ENCODE measurements at regions not wholly inside any gene's neighbourhood (a gene's known extent, or its start where the extent isn't known, plus 50 kb on each side); places are given as distances from the start of the nearest gene placed in this dataset.
"Not testable (repeated sequence)": the region's sequence is repeated elsewhere in the genome, so short reads cannot be mapped to it uniquely, and the experiment has no call there.

DNA sequence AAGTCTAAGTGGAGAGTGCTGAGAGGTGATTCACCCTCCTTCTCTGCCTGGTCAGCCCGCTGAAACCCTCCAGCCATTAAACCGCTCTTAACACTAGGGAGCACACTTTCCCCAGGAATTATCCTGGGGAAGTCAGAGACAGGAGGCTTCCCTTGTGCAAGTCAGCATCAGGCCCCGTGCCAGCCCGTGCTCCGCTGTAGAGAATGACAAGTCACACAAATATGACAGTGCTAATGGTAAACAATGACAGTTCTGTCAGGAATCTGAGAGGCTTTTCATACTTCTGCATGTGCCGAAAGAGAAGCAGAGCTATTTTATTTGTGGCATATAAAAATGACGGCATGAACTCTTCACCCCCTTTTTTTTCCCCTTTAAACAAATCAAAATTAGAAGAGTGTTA lies 816.9 kb upstream of the SLC10A2 start:
- no peaks in the 10 kb centered on the region for H4K20me1 ChIP-seq (ENCODE audit: control insufficient read depth, insufficient read depth, low read depth, low read length)
- H3K27me3 ChIP-seq (ENCODE audit: control insufficient read depth, low read length): no peaks in the 10 kb centered on the region
- no peaks in the 10 kb centered on the region for H3K36me3 ChIP-seq (ENCODE audit: control insufficient read depth, low read length)
- TF ChIP-seq, protein P1, sequence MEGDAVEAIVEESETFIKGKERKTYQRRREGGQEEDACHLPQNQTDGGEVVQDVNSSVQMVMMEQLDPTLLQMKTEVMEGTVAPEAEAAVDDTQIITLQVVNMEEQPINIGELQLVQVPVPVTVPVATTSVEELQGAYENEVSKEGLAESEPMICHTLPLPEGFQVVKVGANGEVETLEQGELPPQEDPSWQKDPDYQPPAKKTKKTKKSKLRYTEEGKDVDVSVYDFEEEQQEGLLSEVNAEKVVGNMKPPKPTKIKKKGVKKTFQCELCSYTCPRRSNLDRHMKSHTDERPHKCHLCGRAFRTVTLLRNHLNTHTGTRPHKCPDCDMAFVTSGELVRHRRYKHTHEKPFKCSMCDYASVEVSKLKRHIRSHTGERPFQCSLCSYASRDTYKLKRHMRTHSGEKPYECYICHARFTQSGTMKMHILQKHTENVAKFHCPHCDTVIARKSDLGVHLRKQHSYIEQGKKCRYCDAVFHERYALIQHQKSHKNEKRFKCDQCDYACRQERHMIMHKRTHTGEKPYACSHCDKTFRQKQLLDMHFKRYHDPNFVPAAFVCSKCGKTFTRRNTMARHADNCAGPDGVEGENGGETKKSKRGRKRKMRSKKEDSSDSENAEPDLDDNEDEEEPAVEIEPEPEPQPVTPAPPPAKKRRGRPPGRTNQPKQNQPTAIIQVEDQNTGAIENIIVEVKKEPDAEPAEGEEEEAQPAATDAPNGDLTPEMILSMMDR (IDR thresholded peaks at IDR 0.05; ENCODE audit: low read depth, low read length, poor library complexity, severe bottlenecking): no peak
- TF ChIP-seq EZH2phosphoT487 (IDR thresholded peaks at IDR 0.05; ENCODE audit: borderline replicate concordance, low read length): no peak
- H3K9me3 ChIP-seq (ENCODE audit: control insufficient read depth, insufficient read depth, low read length): no peaks in the 10 kb centered on the region
- H3K4me2 ChIP-seq (ENCODE audit: low read length): no peak overlapping the region
- no peak overlapping the region for H3K4me3 ChIP-seq (ENCODE audit: low read length)
- H3K79me2 ChIP-seq (ENCODE audit: control insufficient read depth, low read length): no peaks in the 10 kb centered on the region
- H3K9me2 ChIP-seq (replicated peaks; ENCODE audit: control insufficient read depth, low read length): no peaks in the 10 kb centered on the region
- H3F3A ChIP-seq (ENCODE audit: control insufficient read depth, insufficient read depth): no peaks in the 10 kb centered on the region
- H3K4me1 ChIP-seq (ENCODE audit: control insufficient read depth, low read length): no peaks in the 10 kb centered on the region
- H3K27ac ChIP-seq (ENCODE audit: low read depth, low read length): no peak overlapping the region

DNA sequence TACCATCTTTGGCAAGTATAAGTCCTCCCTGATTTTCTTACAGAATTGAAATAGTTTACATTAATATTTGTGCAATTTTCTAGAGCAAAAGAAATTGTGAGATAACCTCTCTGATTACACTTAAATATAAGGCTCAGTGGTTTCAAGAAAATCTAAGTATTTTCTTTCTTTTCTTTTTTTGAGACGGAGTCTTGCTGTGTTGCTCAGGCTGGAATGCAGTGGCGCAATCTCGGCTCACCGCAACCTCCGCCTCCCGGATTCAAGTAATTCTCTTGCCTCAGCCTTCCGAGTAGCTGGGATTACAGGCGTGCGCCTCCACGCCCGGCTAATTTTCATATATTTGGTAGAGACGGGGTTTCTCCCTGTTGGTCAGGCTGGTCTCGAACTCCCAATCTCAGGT lies 813.9 kb upstream of the SLC10A2 start:
- H3K9me3 ChIP-seq (ENCODE audit: control insufficient read depth, insufficient read depth, low read length); H3K27me3 ChIP-seq (ENCODE audit: control insufficient read depth, low read length); H3K9me2 ChIP-seq (replicated peaks; ENCODE audit: control insufficient read depth, low read length); H3K4me1 ChIP-seq (ENCODE audit: control insufficient read depth, low read length); H3K4me3 ChIP-seq (ENCODE audit: low read length); H3K4me2 ChIP-seq (ENCODE audit: low read length); H3K79me2 ChIP-seq (ENCODE audit: control insufficient read depth, low read length); H3K36me3 ChIP-seq (ENCODE audit: control insufficient read depth, low read length); H3F3A ChIP-seq (ENCODE audit: control insufficient read depth, insufficient read depth); H3K27ac ChIP-seq (ENCODE audit: low read depth, low read length); H4K20me1 ChIP-seq (ENCODE audit: control insufficient read depth, insufficient read depth, low read depth, low read length): not testable (repeated sequence)

DNA sequence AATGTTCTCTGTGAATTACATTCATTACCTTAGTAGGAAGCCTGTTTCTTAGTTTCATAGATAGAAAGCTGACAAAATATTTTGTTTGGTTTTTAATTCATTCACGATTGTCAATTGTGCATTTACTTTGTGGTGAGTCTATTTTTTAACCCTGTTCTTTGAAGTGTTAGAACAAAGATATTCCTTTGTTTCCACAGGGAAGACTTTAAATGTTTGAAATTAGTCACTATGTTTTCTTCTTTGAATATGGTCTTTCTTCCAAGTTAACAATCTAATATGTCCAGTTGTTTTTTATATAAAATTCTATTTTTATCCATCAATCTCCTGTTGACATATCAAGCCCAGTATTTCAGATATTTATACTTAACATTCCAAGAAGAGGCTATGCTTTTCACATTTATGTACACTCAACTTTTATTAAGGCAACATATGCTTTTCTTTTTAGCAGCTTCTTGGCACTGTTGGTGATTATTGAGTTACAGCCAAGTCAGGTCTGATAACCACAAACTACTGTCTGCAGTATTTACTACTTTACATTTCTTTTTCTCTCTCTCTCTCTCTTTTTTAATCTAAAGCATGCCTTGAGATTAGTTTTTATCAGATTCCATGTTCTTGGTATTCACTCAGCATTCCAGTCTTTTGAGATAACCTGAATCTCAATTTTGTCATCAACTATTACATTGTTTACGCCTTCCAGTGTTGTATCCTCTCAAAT lies 812.8 kb upstream of the SLC10A2 start:
- H3K4me3 ChIP-seq (ENCODE audit: low read length): no peak overlapping the region
- H3F3A ChIP-seq (ENCODE audit: control insufficient read depth, insufficient read depth): no peaks in the 10 kb centered on the region
- H3K4me2 ChIP-seq (ENCODE audit: low read length): no peak overlapping the region
- TF ChIP-seq, protein P1 (IDR thresholded peaks at IDR 0.05; ENCODE audit: low read depth, low read length, poor library complexity, severe bottlenecking): no peak
- TF ChIP-seq EZH2phosphoT487 (IDR thresholded peaks at IDR 0.05; ENCODE audit: borderline replicate concordance, low read length): no peak
- no peaks in the 10 kb centered on the region for H3K9me2 ChIP-seq (replicated peaks; ENCODE audit: control insufficient read depth, low read length)
- H3K27me3 ChIP-seq (ENCODE audit: control insufficient read depth, low read length): no peaks in the 10 kb centered on the region
- H3K36me3 ChIP-seq (ENCODE audit: control insufficient read depth, low read length): no peaks in the 10 kb centered on the region
- H3K27ac ChIP-seq (ENCODE audit: low read depth, low read length): no peak overlapping the region
- no peaks in the 10 kb centered on the region for H3K9me3 ChIP-seq (ENCODE audit: control insufficient read depth, insufficient read depth, low read length)
- no peaks in the 10 kb centered on the region for H3K79me2 ChIP-seq (ENCODE audit: control insufficient read depth, low read length)
- no peaks in the 10 kb centered on the region for H4K20me1 ChIP-seq (ENCODE audit: control insufficient read depth, insufficient read depth, low read depth, low read length)
- no peaks in the 10 kb centered on the region for H3K4me1 ChIP-seq (ENCODE audit: control insufficient read depth, low read length)

DNA sequence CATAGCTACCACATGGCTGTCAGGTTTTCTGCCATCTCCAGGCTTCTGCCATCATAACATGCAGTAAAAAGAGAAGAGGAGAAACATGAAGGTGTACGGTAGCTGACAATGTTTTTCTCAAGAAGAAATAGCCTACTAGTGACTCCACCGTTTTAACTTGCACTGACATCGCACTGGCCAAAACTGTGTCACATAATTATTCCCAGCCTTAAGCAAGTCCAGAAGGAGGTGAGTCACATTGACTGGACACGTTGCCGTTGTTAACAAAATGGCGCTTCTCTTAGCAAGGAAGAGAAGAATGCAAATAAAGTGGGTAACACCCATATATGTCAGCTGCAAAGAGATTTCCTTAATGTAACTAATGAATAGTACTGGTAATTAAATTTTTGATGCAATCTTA lies 810.4 kb upstream of the SLC10A2 start:
- no peaks in the 10 kb centered on the region for H4K20me1 ChIP-seq (ENCODE audit: control insufficient read depth, insufficient read depth, low read depth, low read length)
- no peaks in the 10 kb centered on the region for H3K27me3 ChIP-seq (ENCODE audit: control insufficient read depth, low read length)
- no peaks in the 10 kb centered on the region for H3K79me2 ChIP-seq (ENCODE audit: control insufficient read depth, low read length)
- TF ChIP-seq EZH2phosphoT487 (IDR thresholded peaks at IDR 0.05; ENCODE audit: borderline replicate concordance, low read length): no peak
- TF ChIP-seq, protein P1 (IDR thresholded peaks at IDR 0.05; ENCODE audit: low read depth, low read length, poor library complexity, severe bottlenecking): no peak
- no peaks in the 10 kb centered on the region for H3K9me2 ChIP-seq (replicated peaks; ENCODE audit: control insufficient read depth, low read length)
- no peak overlapping the region for H3K4me2 ChIP-seq (ENCODE audit: low read length)
- no peaks in the 10 kb centered on the region for H3K9me3 ChIP-seq (ENCODE audit: control insufficient read depth, insufficient read depth, low read length)
- no peak overlapping the region for H3K27ac ChIP-seq (ENCODE audit: low read depth, low read length)
- H3K4me3 ChIP-seq (ENCODE audit: low read length): no peak overlapping the region
- H3K36me3 ChIP-seq (ENCODE audit: control insufficient read depth, low read length): no peaks in the 10 kb centered on the region
- H3F3A ChIP-seq (ENCODE audit: control insufficient read depth, insufficient read depth): no peaks in the 10 kb centered on the region
- no peaks in the 10 kb centered on the region for H3K4me1 ChIP-seq (ENCODE audit: control insufficient read depth, low read length)
